KMS-11 (cell line): ENCODE measurements at regions not wholly inside any gene's neighbourhood (a gene's known extent, or its start where the extent isn't known, plus 50 kb on each side); places are given as distances from the start of the nearest gene placed in this dataset.

Experiments
- H2AFZ ChIP-seq: fragments of 200-600 bp; sonication (generic); 2 replicates; pipeline ENCODE4 v1.6.1; 2016; ENCODE audit warnings: antibody characterized with exemption, mixed run types, low read depth
- H3K27ac ChIP-seq: fragments of 200-600 bp; sonication (generic); 2 replicates; pipeline ENCODE4 v1.6.1; 2016; ENCODE audit warnings: mild to moderate bottlenecking, mixed run types
- H3K27me3 ChIP-seq: fragments of 200-600 bp; sonication (generic); 2 replicates; pipeline ENCODE4 v1.6.1; 2017; ENCODE audit warnings: mild to moderate bottlenecking, low read depth, mixed run types, moderate library complexity; ENCODE audit not compliant: insufficient read depth
- H3K36me3 ChIP-seq: fragments of 200-600 bp; sonication (generic); 2 replicates; pipeline ENCODE4 v1.6.1; 2017; ENCODE audit warnings: mild to moderate bottlenecking, mixed run types; ENCODE audit not compliant: insufficient read depth
- H3K4me1 ChIP-seq: fragments of 200-600 bp; sonication (generic); 2 replicates; pipeline ENCODE4 v1.6.1; 2016; ENCODE audit warnings: mild to moderate bottlenecking, low read depth, mixed run types; ENCODE audit not compliant: poor library complexity, severe bottlenecking
- H3K4me2 ChIP-seq: fragments of 200-600 bp; sonication (generic); 2 replicates; pipeline ENCODE4 v1.7.0; 2016; ENCODE audit warnings: mild to moderate bottlenecking, mixed run types
- H3K4me3 ChIP-seq: fragments of 200-600 bp; sonication (generic); IDR thresholded peaks from 2 replicates; pipeline ENCODE4 v1.6.1; 2017; ENCODE audit warnings: low read depth, low read length, mixed read lengths; ENCODE audit not compliant: insufficient read depth
- H3K79me2 ChIP-seq: fragments of 200-600 bp; sonication (generic); 2 replicates; pipeline ENCODE4 v1.6.1; 2016; ENCODE audit warnings: low read depth, mixed run types; ENCODE audit not compliant: insufficient read depth
- H3K9ac ChIP-seq: fragments of 200-600 bp; sonication (generic); 2 replicates; pipeline ENCODE4 v1.6.1; 2016; ENCODE audit warnings: mild to moderate bottlenecking, mixed run types
- H4K20me1 ChIP-seq: fragments of 200-600 bp; sonication (generic); 2 replicates; pipeline ENCODE4 v1.6.1; 2016; ENCODE audit warnings: mild to moderate bottlenecking, mixed run types; ENCODE audit not compliant: insufficient read depth
- CTCF ChIP-seq: fragments of 200-600 bp; sonication (generic); conservative IDR thresholded peaks from 2 replicates; pipeline ENCODE4 v1.6.1; 2017; ENCODE audit warnings: low read depth, mild to moderate bottlenecking, antibody characterized with exemption, low read length, moderate library complexity, mixed read lengths

- Histone ChIP-seq H3K27ac (no peak overlapping the region), H2AFZ (no peak overlapping the region), H3K9ac (no peak overlapping the region), H3K36me3 (no peaks in the 10 kb centered on the region), H3K4me1 (no peaks in the 10 kb centered on the region), H4K20me1 (no peaks in the 10 kb centered on the region), H3K79me2 (no peaks in the 10 kb centered on the region), H3K27me3 (no peaks in the 10 kb centered on the region), H3K4me2 (no peak overlapping the region), H3K4me3 (no peak overlapping the region)
- TF ChIP-seq CTCF: no peak
These were observed 368.4 kb upstream of the SHH start for GRCh38 chr7:156180451-156181229.

- Histone ChIP-seq H3K79me2 (no peaks in the 10 kb centered on the region), H3K9ac (no peak overlapping the region), H3K36me3 (no peaks in the 10 kb centered on the region), H3K4me3 (no peak overlapping the region), H4K20me1 (no peaks in the 10 kb centered on the region), H3K27me3 (no peaks in the 10 kb centered on the region), H3K27ac (no peak overlapping the region), H2AFZ (no peak overlapping the region), H3K4me1 (no peaks in the 10 kb centered on the region), H3K4me2 (no peak overlapping the region)
- no peak for TF ChIP-seq CTCF
These were observed 367.7 kb upstream of the SHH start for GRCh38 chr7:156179872-156180390.

GRCh38 chr7:156178857-156179256, 366.6 kb upstream of the SHH start:
- no peak for TF ChIP-seq CTCF
- H3K4me2 ChIP-seq: no peak overlapping the region
- no peaks in the 10 kb centered on the region for H3K79me2 ChIP-seq
- H3K36me3 ChIP-seq: no peaks in the 10 kb centered on the region
- no peak overlapping the region for H3K4me3 ChIP-seq
- H3K4me1 ChIP-seq: no peaks in the 10 kb centered on the region
- H4K20me1 ChIP-seq: no peaks in the 10 kb centered on the region
- H3K9ac ChIP-seq: no peak overlapping the region
- H2AFZ ChIP-seq: no peak overlapping the region
- no peak overlapping the region for H3K27ac ChIP-seq
- no peaks in the 10 kb centered on the region for H3K27me3 ChIP-seq

GRCh38 chr7:156178214-156178613, 366.0 kb upstream of the SHH start:
- Histone ChIP-seq H3K9ac (no peak overlapping the region), H3K79me2 (no peaks in the 10 kb centered on the region), H3K27me3 (no peaks in the 10 kb centered on the region), H2AFZ (no peak overlapping the region), H3K4me3 (no peak overlapping the region), H3K4me1 (no peaks in the 10 kb centered on the region), H3K4me2 (no peak overlapping the region), H4K20me1 (no peaks in the 10 kb centered on the region), H3K27ac (no peak overlapping the region), H3K36me3 (no peaks in the 10 kb centered on the region)
- TF ChIP-seq CTCF: no peak
